ENCODE measurements at regions not wholly inside any gene's neighbourhood (a gene's known extent, or its start where the extent isn't known, plus 50 kb on each side); places are given as distances from the start of the nearest gene placed in this dataset.
A peak's percentile ranks its signal among the peaks of the same experiment; 100 is the strongest.
"Not testable (repeated sequence)": the region's sequence is repeated elsewhere in the genome, so short reads cannot be mapped to it uniquely, and the experiment has no call there.

DNA sequence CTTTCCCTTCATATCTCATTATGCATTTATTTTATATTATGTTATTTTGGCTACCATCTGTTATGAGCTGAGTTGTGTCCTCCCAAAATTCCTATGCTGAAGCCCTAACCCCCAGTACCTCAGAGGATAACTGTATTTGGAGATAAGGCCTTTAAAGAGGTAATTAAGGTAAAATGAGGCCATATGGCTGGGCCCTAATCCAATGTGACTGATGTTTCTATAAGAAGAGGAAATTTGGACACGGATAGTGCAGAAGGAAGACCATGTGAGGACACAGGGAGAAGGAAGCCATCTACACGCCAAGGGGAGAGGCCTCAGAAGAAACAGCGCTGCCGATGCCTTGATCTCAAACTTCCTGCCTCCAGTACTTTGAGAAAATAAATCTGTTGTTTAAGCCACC is 557.7 kb upstream of the CDH5 start:
- no peaks in the 10 kb centered on the region for H3K4me1 ChIP-seq (ENCODE audit: control insufficient read depth, insufficient read depth, low read length)
- H3K27ac ChIP-seq (ENCODE audit: low read length): no peak overlapping the region
- 70% methylated on average over 4 of the region's 4 CpGs for WGBS
- H3K9me3 ChIP-seq (ENCODE audit: control insufficient read depth, low read length): no peaks in the 10 kb centered on the region
- no peak overlapping the region for H3K4me3 ChIP-seq (ENCODE audit: low read length)
- intact Hi-C loops (cut with DNase I): no loop called here
- H3K27me3 ChIP-seq (ENCODE audit: control insufficient read depth, insufficient read depth): no peaks in the 10 kb centered on the region
- DNase-seq (no peak), ATAC-seq (no peak)

DNA sequence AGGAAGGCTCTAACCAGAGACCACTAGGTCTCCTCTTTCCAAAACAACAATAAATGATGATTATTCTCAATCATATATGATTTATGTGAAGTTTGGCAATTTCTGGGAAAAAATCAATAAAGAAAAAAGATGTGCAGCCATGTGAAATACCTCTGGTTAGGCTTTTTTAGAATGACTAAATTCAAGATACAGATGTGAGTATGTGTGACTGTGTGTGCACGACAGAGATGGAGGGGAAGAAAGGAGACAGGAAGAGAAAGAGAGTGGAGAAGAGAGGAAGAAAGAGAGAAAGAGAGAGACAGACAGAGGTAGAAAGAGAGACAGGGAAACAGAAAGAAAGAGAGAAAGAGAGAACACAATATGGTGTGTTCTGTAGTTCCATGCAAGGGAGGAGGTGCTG is 558.6 kb upstream of the CDH5 start:
- 83% methylated on average over 1 of the region's 1 CpG for WGBS
- intact Hi-C loops (cut with DNase I): no loop called here
- no peak overlapping the region for H3K4me3 ChIP-seq (ENCODE audit: low read length)

DNA sequence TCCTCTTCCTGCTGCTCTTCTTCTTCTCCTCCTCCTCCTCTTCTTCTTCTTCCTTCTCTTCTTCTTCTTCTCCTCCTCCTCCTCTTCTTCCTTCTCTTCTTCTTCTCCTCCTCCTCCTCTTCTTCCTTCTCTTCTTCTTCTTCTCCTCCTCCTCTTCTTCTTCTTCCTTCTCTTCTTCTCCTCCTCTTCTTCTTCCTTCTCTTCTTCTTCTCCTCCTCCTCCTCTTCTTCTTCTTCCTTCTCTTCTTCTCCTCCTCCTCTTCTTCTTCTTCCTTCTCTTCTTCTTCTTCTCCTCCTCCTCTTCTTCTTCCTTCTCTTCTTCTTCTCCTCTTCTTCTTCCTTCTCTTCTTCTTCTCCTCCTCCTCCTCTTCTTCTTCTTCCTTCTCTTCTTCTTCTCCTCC is 560.8 kb upstream of the CDH5 start:
- H3K4me3 ChIP-seq (ENCODE audit: low read length); intact Hi-C loops (cut with DNase I); H3K4me1 ChIP-seq (ENCODE audit: control insufficient read depth, insufficient read depth, low read length); DNase-seq; H3K27ac ChIP-seq (ENCODE audit: low read length); H3K9me3 ChIP-seq (ENCODE audit: control insufficient read depth, low read length); H3K27me3 ChIP-seq (ENCODE audit: control insufficient read depth, insufficient read depth); ATAC-seq: not testable (repeated sequence)

More for the DNA sequence above, 558.6 kb upstream of the CDH5 start:
- no peaks in the 10 kb centered on the region for H3K27me3 ChIP-seq (ENCODE audit: control insufficient read depth, insufficient read depth)
- H3K9me3 ChIP-seq (ENCODE audit: control insufficient read depth, low read length): no peaks in the 10 kb centered on the region
- no peaks in the 10 kb centered on the region for H3K4me1 ChIP-seq (ENCODE audit: control insufficient read depth, insufficient read depth, low read length)
- DNase-seq (no peak), ATAC-seq (no peak)
- no peak overlapping the region for H3K27ac ChIP-seq (ENCODE audit: low read length)

DNA sequence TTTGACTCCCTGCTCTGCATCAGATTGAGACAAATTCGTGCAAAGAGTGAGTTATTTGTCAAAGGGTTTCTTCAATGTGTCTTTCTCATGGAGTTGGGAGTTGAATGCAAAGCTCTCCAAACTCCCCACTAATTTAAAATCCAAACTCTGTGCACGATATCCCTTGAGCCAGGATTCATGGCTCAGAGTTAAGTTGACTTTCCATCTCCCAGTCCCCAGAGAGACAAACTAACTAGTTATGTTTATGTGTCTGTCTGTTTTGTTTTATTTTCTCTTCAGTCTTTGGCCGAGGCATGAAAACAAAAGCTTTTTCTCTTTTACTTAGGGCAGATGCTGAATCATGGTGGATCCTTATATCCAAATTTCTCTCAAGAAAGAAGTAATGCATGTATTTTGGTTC is 570.0 kb upstream of the CDH5 start:
- no peak for DNase-seq
- WGBS: 52% methylated on average over 3 of the region's 3 CpGs
- no peaks in the 10 kb centered on the region for H3K27me3 ChIP-seq (ENCODE audit: control insufficient read depth, insufficient read depth)
- H3K4me1 ChIP-seq (ENCODE audit: control insufficient read depth, insufficient read depth, low read length): no peaks in the 10 kb centered on the region
- no peak overlapping the region for H3K4me3 ChIP-seq (ENCODE audit: low read length)
- H3K27ac ChIP-seq (ENCODE audit: low read length): no peak overlapping the region
- intact Hi-C loops (cut with DNase I): no loop called here
- no peaks in the 10 kb centered on the region for H3K9me3 ChIP-seq (ENCODE audit: control insufficient read depth, low read length)
- ATAC-seq: no peak

DNA sequence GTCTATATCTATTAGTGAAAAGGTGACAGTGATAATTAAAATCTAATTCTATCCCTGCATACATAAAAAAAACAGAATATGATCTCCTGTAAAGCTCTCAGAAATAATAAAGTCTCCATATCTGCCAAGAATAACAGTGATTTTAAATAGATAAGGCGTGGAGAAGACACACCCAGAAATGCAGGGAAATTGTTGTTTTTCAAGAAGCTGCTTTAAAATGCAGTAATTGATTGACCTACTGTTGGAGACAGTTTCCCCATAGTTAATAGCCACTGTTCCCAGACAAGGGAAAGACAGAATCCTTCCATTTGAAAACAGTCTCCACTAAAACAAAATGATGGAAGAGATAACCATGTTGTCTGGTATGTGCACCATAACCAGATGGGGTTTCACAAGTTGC is 571.5 kb upstream of the CDH5 start:
- Histone ChIP-seq H3K4me1 (ENCODE audit: control insufficient read depth, insufficient read depth, low read length) (no peaks in the 10 kb centered on the region), H3K27ac (ENCODE audit: low read length) (no peak overlapping the region), H3K4me3 (ENCODE audit: low read length) (no peak overlapping the region), H3K9me3 (ENCODE audit: control insufficient read depth, low read length) (no peaks in the 10 kb centered on the region), H3K27me3 (ENCODE audit: control insufficient read depth, insufficient read depth) (no peaks in the 10 kb centered on the region)
- 59% methylated on average over 1 of the region's 1 CpG for WGBS
- no peak for DNase-seq
- intact Hi-C loops (cut with DNase I): no loop called here
- ATAC-seq: no peak

DNA sequence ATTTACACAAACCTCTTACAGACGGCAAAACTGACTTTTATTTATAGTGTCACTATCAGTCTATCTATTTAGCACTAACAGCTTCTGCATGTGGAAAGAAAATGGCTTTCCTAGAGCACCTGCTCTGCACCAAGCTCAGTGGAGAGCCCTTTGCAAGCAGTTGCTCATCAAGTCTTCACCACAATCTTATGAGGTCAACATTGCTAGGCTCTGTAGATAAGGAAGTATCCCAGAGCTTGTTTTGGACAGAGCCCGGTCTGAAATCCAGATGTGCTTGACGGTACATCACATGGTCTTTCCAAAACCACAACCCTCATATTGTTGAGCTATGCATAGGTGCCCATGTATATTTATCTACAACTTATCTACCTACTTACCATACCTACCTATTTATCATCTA is 572.7 kb upstream of the CDH5 start:
- no peaks in the 10 kb centered on the region for H3K4me1 ChIP-seq (ENCODE audit: control insufficient read depth, insufficient read depth, low read length)
- no peak overlapping the region for H3K27ac ChIP-seq (ENCODE audit: low read length)
- H3K4me3 ChIP-seq (ENCODE audit: low read length): no peak overlapping the region
- intact Hi-C loops (cut with DNase I): no loop called here
- ATAC-seq: no peak
- no peaks in the 10 kb centered on the region for H3K27me3 ChIP-seq (ENCODE audit: control insufficient read depth, insufficient read depth)
- H3K9me3 ChIP-seq (ENCODE audit: control insufficient read depth, low read length): no peaks in the 10 kb centered on the region
- 38% methylated on average over 3 of the region's 3 CpGs for WGBS
- DNase-seq: no peak

DNA sequence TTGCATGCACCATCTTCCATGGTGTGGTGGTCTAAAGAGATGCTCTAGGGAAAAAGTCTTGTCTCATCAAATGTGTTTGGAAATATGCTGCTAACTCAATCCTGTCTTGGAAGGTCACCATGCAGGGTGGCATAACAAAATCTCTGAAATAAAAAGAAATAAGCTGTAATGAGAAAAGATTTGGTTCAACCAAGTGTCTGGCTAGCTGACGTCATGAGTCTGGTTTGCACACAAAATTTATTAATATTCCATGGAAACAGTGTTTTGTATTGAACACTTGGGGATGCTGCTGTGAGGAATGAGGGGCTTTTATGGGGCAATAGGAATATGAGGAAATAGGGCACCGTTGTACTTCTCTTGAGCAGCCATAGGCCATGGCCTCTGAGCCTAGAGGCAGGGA is 575.7 kb upstream of the CDH5 start:
- Histone ChIP-seq H3K4me3 (ENCODE audit: low read length) (no peak overlapping the region), H3K27me3 (ENCODE audit: control insufficient read depth, insufficient read depth) (no peaks in the 10 kb centered on the region), H3K4me1 (ENCODE audit: control insufficient read depth, insufficient read depth, low read length) (no peaks in the 10 kb centered on the region), H3K27ac (ENCODE audit: low read length) (no peak overlapping the region), H3K9me3 (ENCODE audit: control insufficient read depth, low read length) (no peaks in the 10 kb centered on the region)
- 65% methylated on average over 2 of the region's 2 CpGs for WGBS
- intact Hi-C loops (cut with DNase I): no loop called here
- no peak for DNase-seq
- no peak for ATAC-seq

DNA sequence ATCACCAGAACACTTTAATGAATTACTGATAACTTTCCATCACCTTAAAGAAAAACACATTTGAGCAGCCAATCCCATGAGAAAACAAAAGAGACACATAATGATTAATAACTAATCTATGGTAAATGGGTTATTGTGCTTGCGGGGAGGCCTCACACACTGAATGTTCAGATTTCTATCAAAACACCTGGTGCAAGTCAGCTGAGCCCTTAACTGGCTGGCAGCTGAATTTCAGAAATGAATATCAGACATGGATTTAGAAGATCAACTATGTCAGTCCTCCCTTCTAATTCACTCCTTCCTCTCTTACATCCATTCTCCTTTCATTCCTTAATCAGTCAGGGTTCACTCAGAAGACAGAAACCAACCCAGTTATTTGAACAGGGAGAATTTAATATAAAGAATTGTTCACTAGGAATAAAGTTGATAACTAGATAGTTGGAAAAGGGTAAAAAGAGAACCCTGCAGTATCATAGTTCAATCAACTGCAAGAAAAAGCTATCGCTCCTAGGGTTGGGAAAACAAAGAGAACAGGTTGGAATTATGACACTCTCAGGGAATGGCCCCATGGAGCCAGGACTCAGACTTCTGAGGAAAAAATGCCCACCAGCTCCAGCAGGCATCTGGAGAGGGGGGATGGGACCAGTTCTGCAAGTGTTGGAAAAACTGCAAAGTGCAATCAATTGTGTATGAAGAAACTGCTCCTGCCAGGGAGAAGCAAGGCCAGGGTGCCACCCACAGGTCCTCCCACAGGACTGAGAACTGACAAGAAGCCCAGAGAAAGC is 577.1 kb upstream of the CDH5 start:
- 96% methylated on average over 2 of the region's 2 CpGs for WGBS
- Histone ChIP-seq H3K27ac (ENCODE audit: low read length) (no peak overlapping the region), H3K4me3 (ENCODE audit: low read length) (no peak overlapping the region), H3K4me1 (ENCODE audit: control insufficient read depth, insufficient read depth, low read length) (no peaks in the 10 kb centered on the region), H3K9me3 (ENCODE audit: control insufficient read depth, low read length) (no peaks in the 10 kb centered on the region), H3K27me3 (ENCODE audit: control insufficient read depth, insufficient read depth) (no peaks in the 10 kb centered on the region)
- intact Hi-C loops (cut with DNase I): no loop called here
- ATAC-seq (no peak), DNase-seq (no peak)

DNA sequence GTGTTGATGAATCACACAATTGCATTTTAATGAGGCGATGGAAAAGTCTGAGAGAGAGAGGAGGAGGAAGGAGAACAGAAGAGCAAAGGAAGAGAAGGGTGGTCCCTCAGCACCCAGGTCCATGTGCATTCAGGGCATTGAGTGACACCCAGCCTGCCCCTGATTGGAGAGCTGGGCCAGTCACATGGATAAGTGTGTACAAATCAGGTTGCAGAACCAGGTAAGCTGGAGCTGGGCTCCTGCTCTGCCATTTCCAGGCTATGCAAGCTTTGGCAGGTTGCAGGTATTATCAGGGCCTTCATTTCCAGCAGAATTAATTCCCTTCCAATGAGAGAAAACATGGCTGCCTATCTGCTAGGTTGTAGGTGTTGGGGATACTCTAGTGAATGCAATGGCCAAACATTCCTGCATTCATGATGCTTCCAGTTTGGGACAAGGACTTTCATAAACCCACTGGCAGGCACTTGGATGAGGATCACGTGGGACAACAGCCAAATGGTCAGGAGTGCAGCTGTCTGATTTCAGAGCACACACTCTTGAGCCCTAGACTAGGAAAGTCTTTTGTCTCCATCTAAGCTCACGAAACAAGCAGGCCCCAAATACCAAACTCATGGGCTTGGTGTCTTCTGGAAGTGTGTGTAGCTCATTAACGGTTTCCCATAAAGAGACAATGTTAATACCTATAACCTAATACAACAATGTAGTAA is 577.9 kb upstream of the CDH5 start:
- ATAC-seq (no peak), DNase-seq (no peak)
- 78% methylated on average over 4 of the region's 4 CpGs for WGBS
- Histone ChIP-seq H3K4me3 (ENCODE audit: low read length) (no peak overlapping the region), H3K9me3 (ENCODE audit: control insufficient read depth, low read length) (no peaks in the 10 kb centered on the region), H3K27me3 (ENCODE audit: control insufficient read depth, insufficient read depth) (no peaks in the 10 kb centered on the region), H3K4me1 (ENCODE audit: control insufficient read depth, insufficient read depth, low read length) (no peaks in the 10 kb centered on the region), H3K27ac (ENCODE audit: low read length) (no peak overlapping the region)
- intact Hi-C loops (cut with DNase I): no loop called here

DNA sequence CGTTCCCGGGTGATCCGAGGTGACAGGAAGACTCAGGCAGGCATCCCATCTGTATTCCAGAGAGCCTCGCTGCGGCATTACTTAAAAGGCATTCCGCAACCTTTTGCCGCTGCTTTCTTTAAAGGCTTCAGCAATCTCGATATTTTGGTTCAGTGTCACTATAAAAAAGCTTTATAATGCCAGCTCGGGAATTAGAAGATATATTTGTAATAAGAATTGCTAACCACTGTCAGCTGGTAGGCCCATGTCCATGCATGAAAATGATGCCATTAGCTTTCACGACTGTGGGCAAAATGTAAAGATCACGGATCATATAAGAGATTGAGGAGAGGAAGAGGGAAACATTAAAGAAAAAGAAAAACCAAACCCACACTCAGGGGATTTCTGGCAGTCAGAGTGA is 578.6 kb upstream of the CDH5 start:
- Histone ChIP-seq H3K27ac (ENCODE audit: low read length) (no peak overlapping the region), H3K4me1 (ENCODE audit: control insufficient read depth, insufficient read depth, low read length) (peaks cover 1% of the 10 kb centered on the region), H3K4me3 (ENCODE audit: low read length) (no peak overlapping the region), H3K9me3 (ENCODE audit: control insufficient read depth, low read length) (no peaks in the 10 kb centered on the region), H3K27me3 (ENCODE audit: control insufficient read depth, insufficient read depth) (no peaks in the 10 kb centered on the region)
- intact Hi-C loops (cut with DNase I): no loop called here
- WGBS: 91% methylated on average over 11 of the region's 11 CpGs
- DNase-seq (no peak), ATAC-seq (no peak)

DNA sequence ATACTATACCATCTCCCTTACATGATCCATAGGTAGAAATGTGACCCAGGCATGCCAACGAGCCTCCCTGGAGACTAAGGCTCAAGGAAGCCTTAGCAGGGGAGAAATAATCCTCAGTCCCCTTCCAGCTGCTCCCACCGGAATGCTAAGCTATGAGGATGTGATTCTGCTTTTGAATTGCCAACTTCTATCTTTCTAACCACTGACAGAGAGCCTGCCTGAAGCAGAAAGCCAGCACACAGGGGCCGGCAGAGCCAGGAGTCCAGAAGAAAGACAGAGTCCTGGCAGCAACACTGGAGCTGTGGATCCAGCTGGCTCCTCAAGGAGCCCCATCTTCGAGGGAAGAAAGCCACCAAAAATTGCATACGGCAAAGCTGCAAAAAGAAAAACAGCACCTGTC is 579.6 kb upstream of the CDH5 start:
- Histone ChIP-seq H3K9me3 (ENCODE audit: control insufficient read depth, low read length) (no peaks in the 10 kb centered on the region), H3K27me3 (ENCODE audit: control insufficient read depth, insufficient read depth) (no peaks in the 10 kb centered on the region), H3K4me3 (ENCODE audit: low read length) (no peak overlapping the region), H3K27ac (ENCODE audit: low read length) (no peak overlapping the region), H3K4me1 (ENCODE audit: control insufficient read depth, insufficient read depth, low read length) (peaks cover 1% of the 10 kb centered on the region)
- ATAC-seq (peak in 1 of 2 donors; percentile 72), DNase-seq (peak in 2 of 3 donors; percentile 59 to 78)
- WGBS: 44% methylated on average over 5 of the region's 5 CpGs
- intact Hi-C loops (cut with DNase I): no loop called here
